Upper lobe of right lung (tissue), 1 donor: ENCODE measurements at regions not wholly inside any gene's neighbourhood (a gene's known extent, or its start where the extent isn't known, plus 50 kb on each side); places are given as distances from the start of the nearest gene placed in this dataset.

Experiments used
- ATAC-seq: fragments of 200-7000 bp; cut with Tn5 transposase; one replicate; pipeline ENCODE4 v1.9.1; 2020; ENCODE audit warnings: mild to moderate bottlenecking, moderate library complexity
- DNase-seq: peaks from one replicate; pipeline ENCODE4 v3.0.0-alpha.2; 2020
- H3K27ac ChIP-seq: fragments of 200-600 bp; one replicate; pipeline ENCODE4 v1.8.0; 2022
- H3K27me3 ChIP-seq: fragments of 200-600 bp; one replicate; pipeline ENCODE4 v1.8.0; 2022; ENCODE audit warnings: mild to moderate bottlenecking
- H3K36me3 ChIP-seq: fragments of 200-600 bp; one replicate; pipeline ENCODE4 v1.8.0; 2022
- H3K4me1 ChIP-seq: fragments of 200-600 bp; one replicate; pipeline ENCODE4 v1.8.0; 2022
- H3K4me3 ChIP-seq: fragments of 200-600 bp; one replicate; pipeline ENCODE4 v1.8.0; 2022; ENCODE audit warnings: mild to moderate bottlenecking
- H3K9me3 ChIP-seq: fragments of 200-600 bp; one replicate; pipeline ENCODE4 v1.8.0; 2022
- intact Hi-C: fragments of 100-400 bp; cut with DNase I; formaldehyde crosslinking; loops from one replicate; pipeline ENCODE4 v1.11.0; 2022
- TF ChIP-seq, protein P1 (sequence below): fragments of 200-600 bp; IDR thresholded peaks from one replicate; pipeline ENCODE4 v1.8.0; 2022; ENCODE audit warnings: antibody characterized with exemption
- donor health status: DM: no; HTN: yes; CAD: no; lungs with severe emphysema.

GRCh38 chr17:77295241-77295853 is 154.6 kb downstream of the SEC14L1 start:
- H3K36me3 ChIP-seq = no peaks in the 10 kb centered on the region
- H3K27ac ChIP-seq = no peak overlapping the region
- no peaks in the 10 kb centered on the region for H3K4me1 ChIP-seq
- no peak overlapping the region for H3K4me3 ChIP-seq
- TF ChIP-seq, protein P1, sequence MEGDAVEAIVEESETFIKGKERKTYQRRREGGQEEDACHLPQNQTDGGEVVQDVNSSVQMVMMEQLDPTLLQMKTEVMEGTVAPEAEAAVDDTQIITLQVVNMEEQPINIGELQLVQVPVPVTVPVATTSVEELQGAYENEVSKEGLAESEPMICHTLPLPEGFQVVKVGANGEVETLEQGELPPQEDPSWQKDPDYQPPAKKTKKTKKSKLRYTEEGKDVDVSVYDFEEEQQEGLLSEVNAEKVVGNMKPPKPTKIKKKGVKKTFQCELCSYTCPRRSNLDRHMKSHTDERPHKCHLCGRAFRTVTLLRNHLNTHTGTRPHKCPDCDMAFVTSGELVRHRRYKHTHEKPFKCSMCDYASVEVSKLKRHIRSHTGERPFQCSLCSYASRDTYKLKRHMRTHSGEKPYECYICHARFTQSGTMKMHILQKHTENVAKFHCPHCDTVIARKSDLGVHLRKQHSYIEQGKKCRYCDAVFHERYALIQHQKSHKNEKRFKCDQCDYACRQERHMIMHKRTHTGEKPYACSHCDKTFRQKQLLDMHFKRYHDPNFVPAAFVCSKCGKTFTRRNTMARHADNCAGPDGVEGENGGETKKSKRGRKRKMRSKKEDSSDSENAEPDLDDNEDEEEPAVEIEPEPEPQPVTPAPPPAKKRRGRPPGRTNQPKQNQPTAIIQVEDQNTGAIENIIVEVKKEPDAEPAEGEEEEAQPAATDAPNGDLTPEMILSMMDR = no peak
- ATAC-seq (no peak), DNase-seq (no peak)
- H3K27me3 ChIP-seq = no peaks in the 10 kb centered on the region
- no peaks in the 10 kb centered on the region for H3K9me3 ChIP-seq
- intact Hi-C loops = no loop called here

DNA sequence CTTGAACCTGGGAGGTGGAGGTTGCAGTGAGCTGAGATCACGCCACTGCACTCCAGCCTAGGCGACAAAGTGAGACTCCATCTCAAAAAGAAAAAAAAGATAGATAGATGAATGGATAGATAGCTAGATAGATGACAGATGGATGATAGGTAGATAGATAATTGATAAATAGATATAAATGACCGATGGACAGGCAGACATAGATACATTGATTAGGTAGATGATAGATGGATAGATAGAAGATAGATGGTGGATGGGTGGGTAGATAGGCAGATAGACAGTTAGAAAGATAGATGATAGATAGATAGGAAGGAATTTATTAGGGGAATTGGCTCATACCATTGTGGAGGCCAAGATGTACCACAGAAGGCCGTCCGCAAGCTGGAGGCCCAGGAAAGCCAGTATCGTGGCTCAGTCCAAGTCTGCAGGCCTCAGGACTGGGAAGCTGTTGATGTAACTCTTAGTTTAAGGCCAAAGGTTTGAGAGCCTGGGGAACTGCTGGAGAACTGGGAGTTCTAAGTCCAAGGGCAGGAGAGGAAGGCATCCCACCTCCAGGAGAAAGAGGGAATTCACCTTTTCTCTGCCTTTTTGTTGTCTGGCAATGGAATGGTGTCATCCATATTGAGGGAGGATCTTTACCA is 156.1 kb downstream of the SEC14L1 start:
- no peaks in the 10 kb centered on the region for H3K36me3 ChIP-seq
- H3K9me3 ChIP-seq = no peaks in the 10 kb centered on the region
- no peak for ATAC-seq
- no peaks in the 10 kb centered on the region for H3K4me1 ChIP-seq
- intact Hi-C loops = no loop called here
- H3K4me3 ChIP-seq = no peak overlapping the region
- TF ChIP-seq, protein P1 = no peak
- no peak overlapping the region for H3K27ac ChIP-seq
- no peaks in the 10 kb centered on the region for H3K27me3 ChIP-seq
- no peak for DNase-seq

GRCh38 chr17:77297693-77298666 is 157.2 kb downstream of the SEC14L1 start:
- TF ChIP-seq, protein P1 = no peak
- H3K4me1 ChIP-seq = no peaks in the 10 kb centered on the region
- no peak overlapping the region for H3K4me3 ChIP-seq
- ATAC-seq = peak; percentile 30
- H3K9me3 ChIP-seq = no peaks in the 10 kb centered on the region
- H3K27ac ChIP-seq = no peak overlapping the region
- H3K36me3 ChIP-seq = no peaks in the 10 kb centered on the region
- intact Hi-C loops = no loop called here
- no peaks in the 10 kb centered on the region for H3K27me3 ChIP-seq
- DNase-seq = no peak

- intact Hi-C loops = no loop called here
Observed at GRCh38 chr17:77298811-77299210, 158.0 kb downstream of the SEC14L1 start.

DNA sequence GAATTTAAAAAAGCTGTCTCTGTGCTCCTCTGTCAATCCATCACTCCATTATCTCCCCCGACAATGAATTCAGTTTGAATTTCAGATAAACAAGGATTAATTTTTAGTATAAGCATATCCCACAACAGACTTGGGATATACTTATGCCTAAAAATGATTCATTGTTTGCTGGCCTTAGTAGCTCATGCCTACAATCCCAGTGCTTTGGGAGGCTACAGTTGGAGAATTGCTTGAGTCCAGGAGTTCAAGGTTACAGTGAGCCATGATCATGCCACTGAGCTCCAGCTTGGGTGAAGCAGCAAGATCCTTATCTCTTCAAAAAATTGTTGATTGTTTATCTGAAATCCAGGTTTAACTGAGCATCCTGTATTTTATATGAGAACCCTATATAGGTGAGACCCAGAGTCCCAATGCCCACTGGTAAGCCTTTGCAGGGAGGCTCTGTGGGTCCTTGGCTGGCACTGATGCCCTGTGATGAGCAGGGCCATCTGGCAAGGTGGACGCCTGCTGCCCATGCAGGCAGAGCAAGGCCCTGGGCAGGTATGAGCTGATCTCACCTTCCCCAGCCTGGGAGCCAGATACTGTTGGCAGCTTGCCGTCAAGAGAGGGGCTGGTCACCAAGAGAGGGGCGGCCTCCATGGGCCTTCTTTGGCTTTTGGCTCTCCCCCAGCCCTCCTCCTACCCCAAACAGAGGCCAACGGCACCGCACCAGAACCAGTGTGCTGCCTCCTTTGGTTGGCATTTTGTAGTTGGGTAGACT is 158.7 kb downstream of the SEC14L1 start:
- TF ChIP-seq, protein P1 = no peak
- ATAC-seq (no peak), DNase-seq (no peak)
- H3K4me3 ChIP-seq = no peak overlapping the region
- H3K9me3 ChIP-seq = no peaks in the 10 kb centered on the region
- no peak overlapping the region for H3K27ac ChIP-seq
- no peaks in the 10 kb centered on the region for H3K36me3 ChIP-seq
- H3K4me1 ChIP-seq = no peaks in the 10 kb centered on the region
- H3K27me3 ChIP-seq = no peaks in the 10 kb centered on the region
- intact Hi-C loops = no loop called here

More at GRCh38 chr17:77298811-77299210, 158.0 kb downstream of the SEC14L1 start:
- DNase-seq (no peak), ATAC-seq (no peak)
- Histone ChIP-seq H3K4me3 (no peak overlapping the region), H3K9me3 (no peaks in the 10 kb centered on the region), H3K36me3 (no peaks in the 10 kb centered on the region), H3K4me1 (no peaks in the 10 kb centered on the region), H3K27me3 (no peaks in the 10 kb centered on the region), H3K27ac (no peak overlapping the region)
- TF ChIP-seq, protein P1 = no peak
